GM19438 (cell line): ENCODE measurements at regions not wholly inside any gene's neighbourhood (a gene's known extent, or its start where the extent isn't known, plus 50 kb on each side); places are given as distances from the start of the nearest gene placed in this dataset.

Experiments
- ATAC-seq: cut with Tn5 transposase; IDR thresholded peaks from one replicate; pipeline ENCODE4 v1.9.1; 2021; ENCODE audit warnings: low read depth; ENCODE audit not compliant: unreplicated experiment

DNA sequence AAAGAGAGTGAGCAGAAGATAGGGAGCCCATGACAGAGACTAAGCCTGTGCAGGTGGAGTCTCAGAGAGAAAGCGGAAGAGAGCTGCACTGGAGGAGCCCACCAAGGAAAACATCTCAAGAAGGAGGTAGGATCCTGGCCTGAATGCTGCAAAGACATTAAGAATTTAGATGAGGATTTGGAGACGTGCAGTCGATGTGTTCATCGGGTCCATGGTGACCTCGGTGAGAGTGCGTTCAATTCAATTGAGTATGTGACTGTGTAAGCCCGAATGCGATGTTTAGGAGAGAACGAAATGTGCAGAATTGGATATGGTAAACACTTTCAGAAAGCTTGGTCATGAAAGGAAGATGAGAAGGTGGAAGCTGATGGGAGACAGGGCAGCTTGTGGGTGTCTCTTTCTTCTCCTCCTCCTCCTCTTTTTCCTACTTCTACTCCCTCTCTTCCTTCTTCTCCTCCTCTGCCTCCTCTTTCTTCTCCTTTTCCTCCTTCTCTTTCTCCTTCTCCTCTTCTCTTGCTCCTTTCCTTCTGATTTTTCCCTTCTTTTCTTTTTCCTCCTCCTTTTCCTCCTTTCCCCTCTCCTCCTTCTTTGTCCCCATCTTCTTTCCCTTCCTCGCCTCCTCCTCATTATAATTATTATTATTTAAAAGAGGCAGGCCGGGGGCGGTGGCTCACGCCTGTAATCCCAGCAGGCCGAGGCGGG is 276.0 kb downstream of the RPS24 start:
- ATAC-seq: no peak

DNA sequence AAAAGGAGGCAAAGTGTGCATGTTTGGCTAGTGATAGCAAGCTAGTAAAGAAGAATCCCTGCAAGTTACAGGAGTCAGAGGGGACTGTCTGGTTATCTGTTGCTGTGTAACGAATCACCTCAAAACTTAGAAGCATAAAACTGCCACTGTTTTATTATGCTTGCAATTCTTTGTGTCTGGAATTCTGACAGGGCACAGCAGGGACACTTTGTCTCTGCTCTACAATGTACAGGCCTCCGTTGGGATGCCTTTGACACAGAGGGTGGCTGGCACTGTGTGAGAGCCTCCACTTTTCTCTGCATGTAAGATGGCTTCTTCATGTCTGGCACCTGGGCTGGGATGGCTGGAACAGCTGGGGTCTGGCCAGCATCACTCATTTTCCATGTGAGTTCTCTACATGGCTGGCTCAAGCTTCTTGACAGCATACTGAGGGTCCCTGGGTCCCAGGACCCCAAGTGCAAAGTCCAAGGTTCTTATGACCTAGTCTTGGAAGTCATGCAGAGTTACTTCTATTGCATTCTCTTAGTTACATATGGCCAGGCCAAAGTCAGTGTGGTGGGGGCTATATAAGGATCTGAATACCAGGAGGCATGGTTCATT is 276.9 kb downstream of the RPS24 start:
- no peak for ATAC-seq

DNA sequence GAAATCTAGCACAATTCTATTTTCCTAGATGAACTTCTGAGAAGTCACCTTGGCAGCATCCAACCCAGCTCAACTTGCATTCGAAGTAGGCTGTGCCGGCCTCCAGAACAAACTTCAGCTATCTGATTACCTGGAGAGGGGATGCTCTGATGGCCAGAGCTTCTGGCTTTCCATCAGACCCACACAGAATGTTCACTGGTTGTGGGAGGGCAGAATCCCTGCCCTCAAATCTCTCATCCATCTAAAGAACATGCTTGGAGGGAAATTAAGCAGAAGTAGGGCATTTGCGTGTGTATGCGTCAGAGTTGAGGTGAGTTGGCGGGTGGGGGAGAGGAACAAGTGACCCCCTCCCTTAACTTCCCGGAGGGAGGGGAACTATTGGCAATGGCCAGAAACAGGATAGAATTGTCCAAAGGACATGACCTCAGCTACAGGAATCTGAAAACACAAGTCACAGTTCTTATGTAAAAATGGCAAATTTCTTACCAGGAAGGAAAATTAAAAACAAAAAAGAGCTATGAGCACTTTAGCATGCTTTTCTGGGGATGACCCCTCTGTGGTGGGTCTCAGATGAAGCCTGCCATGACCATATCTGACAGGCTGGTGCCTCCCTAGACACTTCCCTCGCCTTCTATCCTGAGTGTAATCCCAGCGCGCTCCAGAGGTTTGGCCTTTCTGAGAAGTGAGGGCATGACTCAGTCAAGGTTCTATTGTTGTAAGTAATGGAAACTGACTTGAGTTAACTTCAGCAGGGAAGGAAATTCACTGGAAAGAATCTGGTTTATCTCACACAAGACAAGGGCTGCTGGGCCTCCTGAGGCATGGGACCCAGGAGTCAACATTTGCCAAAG is 278.8 kb downstream of the RPS24 start:
- no peak for ATAC-seq

DNA sequence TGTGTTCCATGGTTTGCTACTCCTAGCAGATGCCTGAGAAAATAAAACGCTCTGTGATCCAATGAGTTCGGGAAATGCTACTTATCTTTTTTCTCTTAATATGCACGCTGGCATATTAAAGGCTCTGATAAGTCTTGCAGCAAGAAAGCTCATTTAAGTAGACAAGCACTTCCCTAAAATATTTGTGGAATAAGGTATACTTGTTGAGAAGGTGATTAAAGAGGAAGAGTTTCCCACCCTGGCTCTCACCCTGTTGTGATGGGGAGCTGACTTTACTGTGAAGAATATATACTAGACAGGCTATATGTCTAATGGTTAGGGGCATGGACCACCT is 279.4 kb downstream of the RPS24 start:
- no peak for ATAC-seq

DNA sequence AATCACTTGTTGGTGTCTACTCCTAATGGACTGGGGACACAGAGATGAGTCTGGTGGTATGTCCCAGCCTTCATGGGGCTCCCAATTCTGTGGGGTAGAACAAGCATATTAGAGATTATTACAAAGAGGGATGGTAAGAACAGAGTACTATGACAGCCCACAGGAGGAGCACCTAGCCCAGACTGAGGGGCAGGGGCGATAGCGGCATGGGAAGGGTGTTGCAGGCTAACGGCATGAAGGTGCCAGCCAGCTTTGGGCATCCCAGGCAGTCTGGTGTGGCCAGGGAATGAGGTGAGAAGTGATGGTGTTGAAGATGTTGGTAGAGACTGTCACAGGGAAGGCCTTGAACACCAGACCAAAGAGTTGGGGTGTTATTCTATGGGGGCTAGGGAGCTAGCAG is 280.0 kb downstream of the RPS24 start:
- ATAC-seq: no peak

DNA sequence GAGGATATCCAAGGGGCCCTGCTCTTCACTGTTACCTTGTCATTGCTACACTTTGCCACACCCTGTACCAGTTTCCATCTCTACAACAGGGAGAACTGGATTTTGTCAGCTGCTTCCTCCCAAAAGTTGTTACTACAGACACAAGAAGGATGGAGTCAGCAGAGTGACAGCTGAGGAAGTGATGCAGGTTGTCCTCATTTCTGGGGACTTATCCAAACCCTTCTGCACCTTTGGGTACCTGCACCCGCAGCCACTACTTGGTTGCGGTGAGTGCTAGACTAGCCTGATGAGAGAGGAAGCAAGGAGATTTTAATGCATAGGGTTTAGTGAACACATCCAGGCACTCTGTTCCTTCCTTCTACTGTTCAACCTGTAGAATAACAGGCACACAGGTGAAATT is 281.0 kb downstream of the RPS24 start:
- no peak for ATAC-seq

DNA sequence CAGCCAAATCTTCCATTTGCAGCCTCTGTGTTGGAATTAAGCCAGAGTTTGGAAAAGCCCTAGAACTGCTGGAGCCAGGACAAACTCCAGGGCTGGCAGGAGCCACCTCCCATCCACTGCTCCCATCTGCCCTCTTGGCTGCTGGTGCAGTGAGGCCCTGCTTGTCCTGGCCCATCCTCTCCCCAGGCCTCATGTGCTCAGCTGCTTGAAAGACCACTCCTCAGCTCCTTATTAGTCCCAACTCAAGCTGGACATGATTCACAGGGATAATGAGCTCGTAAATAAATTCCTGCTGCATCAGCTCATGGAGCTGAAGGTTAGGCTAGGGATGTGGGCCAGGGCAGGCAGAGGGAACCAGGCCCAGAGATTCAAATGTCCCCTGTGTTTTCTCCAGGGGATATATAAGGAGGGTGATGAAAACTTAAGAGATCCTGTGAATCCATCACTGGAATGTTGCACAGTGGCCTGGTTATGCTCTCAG is 282.8 kb downstream of the RPS24 start:
- no peak for ATAC-seq

DNA sequence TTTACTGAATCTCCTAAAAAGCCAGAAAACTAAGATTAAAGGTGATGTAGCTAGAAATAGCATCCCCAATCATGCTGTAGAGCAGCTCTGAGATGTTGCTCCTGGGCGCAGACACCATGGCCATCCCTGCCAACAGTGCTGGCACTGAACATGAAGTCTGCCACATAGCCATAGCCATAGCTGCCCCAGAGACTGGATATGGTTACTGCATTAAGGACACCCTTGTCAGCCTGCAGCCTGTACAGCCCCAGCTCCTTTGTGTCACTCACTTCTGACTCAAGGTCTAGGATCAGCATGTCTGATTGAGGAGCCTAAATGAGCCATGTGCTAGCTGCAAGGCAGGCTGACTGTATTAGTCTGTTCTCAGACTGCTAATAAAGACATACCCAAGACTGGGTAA is 284.6 kb downstream of the RPS24 start:
- ATAC-seq: no peak

DNA sequence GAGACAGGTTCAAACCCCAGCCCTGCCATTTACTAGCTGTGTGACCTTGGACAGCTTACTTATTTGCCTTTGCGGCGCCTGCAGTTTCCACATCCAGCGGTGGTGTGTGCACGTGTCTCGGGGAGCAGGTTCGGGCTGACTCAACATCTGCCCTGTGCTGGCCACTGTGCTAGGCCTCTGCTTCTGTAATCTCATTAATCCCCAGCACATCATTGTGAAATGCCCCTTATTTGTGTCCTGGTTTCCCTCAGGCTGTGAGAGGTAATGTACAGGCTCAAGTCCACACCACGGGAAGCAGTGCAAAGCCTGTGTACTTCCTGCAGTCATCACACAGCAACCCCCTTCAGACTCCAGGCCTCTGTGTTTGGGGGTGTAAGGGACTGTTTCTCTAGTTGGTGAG is 285.7 kb downstream of the RPS24 start:
- ATAC-seq: no peak

DNA sequence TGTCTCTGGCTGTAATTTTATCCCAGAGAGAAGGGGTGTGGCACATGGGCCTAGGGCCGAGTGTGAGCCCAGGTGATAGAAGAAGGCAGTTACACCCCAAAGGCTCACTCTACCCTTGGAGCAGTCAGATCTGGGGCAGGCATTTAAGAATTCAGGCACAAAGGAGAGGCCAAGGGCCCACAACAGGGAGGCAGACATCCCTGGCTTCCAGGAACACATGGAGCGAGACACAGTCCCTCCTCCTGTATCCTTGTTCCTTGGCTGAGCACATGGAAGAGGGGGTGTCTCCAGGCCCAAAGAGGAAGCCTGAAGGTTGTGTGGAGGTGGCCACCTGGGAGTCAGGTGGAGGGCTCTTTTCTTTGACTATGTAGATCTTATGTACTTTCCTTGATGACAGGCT is 286.2 kb downstream of the RPS24 start:
- ATAC-seq: no peak

DNA sequence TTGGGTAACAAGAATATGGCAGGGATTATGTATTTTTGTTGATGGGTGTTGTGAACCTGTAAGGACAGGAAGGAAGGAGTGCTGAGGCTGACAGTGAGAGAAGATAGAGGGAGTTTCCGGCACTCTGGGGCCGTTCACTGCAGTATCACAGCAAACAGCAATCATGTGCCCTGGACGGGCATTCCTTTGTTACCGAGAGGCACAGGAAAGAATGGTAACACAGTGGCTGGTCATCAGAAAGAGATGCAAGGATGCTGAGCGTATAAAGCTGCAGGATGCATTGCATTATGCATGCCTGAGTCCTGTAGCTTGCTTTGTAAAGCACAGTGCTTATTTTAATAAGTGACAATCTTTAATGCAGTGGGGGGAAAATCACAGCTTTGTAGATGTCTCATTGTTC is 286.8 kb downstream of the RPS24 start:
- ATAC-seq: no peak

DNA sequence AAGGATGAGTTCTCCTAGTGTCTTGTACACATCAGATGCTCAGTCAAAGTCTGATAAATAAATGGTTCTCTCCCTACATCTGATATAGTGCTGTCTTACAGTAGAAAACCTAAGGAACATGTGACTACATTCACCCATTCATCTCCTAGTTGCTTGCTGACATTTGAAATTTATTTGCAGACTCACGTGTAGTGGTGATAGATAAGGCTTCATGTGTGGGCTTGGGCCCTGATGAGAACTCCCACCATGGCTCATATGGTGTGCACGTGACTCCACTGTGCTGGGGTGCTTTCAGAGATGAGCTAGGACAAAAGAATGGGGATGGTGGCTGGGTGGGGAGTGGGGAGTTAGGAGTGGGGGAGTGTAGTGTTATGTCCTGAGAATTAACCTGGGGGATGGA is 287.3 kb downstream of the RPS24 start:
- no peak for ATAC-seq

DNA sequence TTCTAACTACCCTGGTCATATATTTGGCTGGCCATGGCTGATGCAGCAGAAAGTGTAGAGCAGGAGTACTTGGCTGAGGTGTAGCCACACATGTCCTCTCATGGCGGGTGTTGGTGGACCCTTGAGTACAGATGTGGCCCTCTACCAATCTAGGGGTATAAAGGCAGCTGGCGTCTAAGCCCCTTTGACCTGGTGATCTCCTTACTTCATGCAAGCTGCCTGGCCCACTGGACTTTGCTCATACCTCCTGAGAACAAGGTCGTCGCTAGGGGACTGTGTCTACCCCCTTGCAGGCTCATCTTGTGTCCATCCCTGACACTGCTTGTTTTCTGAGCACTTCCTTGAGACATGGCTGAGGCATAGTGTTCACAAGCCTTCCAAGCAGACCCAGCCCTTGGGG is 287.8 kb downstream of the RPS24 start:
- ATAC-seq: no peak

DNA sequence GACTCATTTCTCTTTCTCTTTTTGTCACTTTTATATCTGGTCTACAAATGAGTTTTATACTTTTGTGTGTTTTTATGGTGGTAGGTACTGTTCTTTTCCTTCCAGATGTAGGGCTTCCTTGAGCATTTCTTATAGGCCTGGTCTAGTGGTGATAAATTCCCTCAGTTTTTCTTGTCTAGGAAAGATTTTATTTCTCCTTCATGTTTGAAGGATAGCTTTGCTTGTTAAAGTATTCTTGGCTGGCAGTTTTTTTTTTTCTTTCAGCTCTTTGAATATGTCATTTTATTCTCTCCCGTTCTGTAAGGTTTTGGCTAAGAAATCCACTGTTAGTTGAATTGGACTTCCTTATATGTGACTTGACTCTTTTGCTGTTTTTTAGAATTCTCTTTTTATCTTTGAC is 292.7 kb downstream of the RPS24 start:
- ATAC-seq: no peak

DNA sequence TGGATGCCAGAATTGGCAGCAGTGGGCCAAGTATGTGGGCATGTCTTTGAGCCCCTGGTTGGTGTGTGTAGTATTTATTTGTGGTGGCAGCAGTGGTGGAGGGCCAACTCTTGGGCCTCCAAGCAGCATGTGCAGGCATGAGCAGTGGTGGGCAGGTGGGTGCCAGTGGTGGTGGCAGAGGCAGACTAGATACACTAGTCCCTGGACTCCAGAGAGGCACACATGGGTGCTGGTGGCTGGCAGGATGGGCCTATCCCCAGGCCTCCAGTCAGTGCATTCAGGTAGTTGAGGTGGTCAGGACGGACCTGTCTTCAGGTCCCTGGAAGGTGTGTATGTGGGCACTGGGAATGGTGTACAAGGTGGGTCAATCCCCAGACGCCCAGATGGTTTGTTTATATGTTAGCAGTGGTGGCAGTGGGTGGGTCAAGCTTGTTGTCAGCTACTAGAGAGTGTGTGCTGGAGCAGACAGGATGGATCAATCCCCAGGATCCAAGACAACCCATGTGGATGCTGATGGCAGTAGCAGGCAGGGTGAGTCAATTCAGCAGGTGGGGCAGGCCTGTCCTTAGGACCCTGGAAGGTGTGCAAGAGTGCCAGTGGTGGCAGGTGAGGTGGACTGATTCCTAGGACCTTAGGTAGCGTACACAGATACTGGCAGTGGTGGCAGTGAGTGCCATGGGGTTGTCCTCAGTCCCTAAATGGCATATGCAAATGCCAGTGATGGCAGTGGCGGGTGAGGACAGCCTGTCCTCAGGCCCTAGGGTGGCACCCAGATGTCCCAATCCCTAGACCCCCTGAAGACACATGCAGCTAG is 294.3 kb downstream of the RPS24 start:
- no peak for ATAC-seq

DNA sequence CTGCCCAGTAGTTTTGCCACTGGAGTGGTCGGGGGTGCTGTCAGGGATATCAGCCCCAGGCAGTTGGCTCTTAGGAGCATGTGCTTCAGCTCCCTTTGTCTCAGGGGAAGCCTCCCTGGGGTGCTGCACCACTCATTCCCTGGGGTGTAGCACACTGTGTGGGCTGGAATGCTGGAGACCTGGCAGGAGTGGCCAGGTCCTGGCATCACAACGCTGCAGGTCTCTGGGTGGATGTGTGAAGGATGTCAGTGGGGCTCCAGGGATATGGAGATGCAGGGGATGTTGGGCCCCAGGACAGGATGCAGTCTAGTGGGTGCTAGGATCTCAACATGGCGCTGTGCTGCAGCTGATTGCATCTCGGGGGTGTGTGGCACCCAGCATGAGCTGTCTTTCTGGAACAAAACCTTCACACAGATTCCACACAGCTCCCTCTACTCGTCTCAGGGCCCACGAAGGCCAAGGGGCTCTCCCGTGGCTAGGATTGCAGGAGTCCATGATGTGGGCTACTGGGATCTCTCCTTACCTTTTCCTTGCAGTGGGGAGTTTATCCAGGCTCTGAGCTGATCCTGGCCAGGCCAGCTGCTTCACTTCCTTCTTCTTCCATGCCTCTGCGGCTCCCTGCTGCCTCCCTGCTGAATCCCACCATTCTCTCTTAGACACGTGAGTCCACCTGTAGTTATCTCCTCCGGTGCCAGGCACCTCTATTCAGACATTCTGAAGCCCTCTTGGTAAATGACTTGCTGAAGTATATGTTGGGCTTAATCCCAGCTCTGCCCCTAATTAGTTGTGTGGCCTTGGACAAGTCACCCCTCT is 295.1 kb downstream of the RPS24 start:
- ATAC-seq: no peak

DNA sequence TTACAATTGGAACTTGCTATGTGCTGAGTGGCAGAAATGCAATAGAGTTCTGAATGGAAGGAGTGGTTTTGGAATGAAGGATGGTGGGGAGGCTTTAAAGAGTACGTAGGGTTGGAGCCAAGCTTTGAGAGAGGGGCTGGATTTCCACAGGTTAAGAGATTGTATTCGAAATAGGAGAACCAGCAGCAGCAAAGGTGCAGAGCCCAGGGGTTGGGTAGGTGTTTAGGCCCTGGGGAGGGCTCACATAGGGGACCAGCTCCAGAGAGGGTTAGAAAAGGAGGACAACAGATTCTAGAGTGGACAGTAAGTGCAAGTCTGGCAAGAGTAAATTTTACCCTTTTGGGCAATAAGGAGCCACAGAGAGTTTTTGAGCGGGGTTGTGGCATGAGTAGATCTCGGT is 297.2 kb downstream of the RPS24 start:
- ATAC-seq: no peak

DNA sequence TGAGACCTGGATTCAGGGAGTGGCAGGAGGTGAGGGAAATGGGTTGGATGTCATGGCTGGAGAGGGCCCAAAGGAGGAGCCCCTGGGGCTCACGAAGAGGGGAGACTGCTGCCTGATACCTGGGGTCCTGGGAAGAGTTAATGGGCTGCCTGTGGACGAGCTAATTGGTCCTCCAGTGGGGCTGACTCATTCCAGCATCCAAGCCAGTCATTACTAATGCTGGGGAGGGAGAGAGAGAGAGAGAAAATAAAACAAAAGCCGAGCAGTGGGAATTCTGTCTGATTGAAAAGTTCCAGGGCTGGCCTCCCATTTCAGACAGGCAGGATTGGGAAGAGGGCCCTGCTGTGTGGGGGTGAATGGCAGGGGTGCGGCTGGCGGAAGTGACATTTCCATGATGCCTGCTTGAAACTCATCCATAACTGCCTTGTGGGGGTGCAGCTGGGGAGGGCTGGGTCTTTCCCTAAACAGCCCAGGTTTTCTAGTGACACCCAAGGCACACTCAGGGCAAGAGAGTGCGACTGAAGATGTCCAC is 297.8 kb downstream of the RPS24 start:
- ATAC-seq: no peak

DNA sequence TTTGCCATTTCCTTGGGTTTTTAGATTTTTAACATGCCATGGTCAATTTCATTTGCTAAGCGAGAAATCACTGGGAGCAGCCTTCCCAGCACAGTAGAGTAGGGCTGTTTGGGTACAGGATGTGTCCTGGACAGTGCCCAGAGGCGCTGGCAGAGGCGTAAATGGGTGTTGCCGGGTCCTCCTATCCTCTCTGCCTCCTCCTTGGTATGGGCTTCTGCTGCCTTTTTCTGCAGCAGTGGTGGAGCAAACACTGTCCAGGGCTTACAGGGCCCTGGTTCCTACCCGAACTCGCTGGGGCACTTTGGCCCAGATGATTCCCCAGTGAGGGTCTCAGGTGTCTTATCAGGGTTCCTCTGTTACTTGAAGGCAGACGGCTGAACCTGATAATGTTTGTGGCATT is 298.3 kb downstream of the RPS24 start:
- no peak for ATAC-seq

DNA sequence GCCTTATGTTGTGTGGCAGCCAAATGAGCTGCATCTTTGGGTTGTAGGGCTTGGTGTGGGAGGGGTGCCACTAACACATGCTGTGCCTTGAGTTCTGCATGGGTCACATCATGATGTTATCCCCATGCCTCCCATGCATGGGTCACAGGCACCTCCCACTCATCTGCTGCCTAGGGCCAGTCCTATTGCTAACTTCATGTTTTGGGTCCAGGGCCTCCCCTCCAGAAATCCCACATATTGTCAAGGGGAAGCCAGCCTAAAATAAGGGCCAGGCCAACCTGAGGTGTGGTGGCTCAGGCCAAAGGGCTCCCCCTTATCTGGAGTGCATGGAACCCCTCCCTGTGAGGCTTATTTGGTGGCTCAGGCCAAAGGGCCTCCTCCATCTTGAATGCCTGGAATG is 299.0 kb downstream of the RPS24 start:
- no peak for ATAC-seq
